ENCODE measurements at regions not wholly inside any gene's neighbourhood (a gene's known extent, or its start where the extent isn't known, plus 50 kb on each side); places are given as distances from the start of the nearest gene placed in this dataset.

DNA sequence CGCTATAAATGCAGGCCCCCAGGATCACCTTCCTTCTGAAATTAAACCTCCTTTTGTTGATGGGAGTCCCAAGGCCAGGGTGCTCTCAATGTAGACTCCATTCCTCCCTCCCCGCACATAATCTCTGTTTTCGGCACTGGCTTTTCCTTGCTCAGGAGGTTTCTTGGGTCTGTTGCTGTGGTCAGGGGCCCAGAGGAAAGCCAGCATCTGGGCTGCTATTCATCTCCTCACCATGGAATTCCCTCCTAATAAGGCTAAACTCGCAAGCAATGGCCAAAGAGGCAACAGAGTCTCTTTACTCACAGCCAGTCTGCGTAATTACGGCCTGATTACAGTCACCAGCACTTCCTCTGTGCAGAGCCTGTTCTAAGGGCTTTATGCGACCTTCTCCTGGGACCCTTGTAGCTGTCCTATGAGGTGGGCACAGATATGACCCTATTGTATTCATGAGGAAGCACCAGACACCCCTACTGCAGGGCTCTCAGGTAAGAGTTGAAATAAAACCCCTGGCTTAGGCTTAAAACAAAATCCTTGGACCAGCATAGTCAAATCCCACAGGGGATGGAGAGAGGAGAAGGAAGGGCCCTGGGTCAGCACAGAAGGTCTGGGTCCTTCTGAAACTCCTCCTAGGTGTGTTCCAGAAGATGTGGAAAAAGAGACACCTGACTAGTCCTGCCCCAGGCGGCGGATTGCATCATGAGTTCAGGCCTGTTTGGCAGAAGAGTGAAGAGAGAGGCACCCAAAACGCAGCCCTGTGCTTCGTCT lies 105.0 kb upstream of the SH3BP4 start:
- TF ChIP-seq, protein P1, sequence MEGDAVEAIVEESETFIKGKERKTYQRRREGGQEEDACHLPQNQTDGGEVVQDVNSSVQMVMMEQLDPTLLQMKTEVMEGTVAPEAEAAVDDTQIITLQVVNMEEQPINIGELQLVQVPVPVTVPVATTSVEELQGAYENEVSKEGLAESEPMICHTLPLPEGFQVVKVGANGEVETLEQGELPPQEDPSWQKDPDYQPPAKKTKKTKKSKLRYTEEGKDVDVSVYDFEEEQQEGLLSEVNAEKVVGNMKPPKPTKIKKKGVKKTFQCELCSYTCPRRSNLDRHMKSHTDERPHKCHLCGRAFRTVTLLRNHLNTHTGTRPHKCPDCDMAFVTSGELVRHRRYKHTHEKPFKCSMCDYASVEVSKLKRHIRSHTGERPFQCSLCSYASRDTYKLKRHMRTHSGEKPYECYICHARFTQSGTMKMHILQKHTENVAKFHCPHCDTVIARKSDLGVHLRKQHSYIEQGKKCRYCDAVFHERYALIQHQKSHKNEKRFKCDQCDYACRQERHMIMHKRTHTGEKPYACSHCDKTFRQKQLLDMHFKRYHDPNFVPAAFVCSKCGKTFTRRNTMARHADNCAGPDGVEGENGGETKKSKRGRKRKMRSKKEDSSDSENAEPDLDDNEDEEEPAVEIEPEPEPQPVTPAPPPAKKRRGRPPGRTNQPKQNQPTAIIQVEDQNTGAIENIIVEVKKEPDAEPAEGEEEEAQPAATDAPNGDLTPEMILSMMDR (conservative IDR thresholded peaks at IDR 0.05; ENCODE audit: low read depth, low read length) = no peak
- no peak for TF ChIP-seq EZH2 (IDR thresholded peaks at IDR 0.05; ENCODE audit: low read length, unreplicated experiment)
